Omental fat pad (tissue), 3 donors: ENCODE measurements at regions not wholly inside any gene's neighbourhood (a gene's known extent, or its start where the extent isn't known, plus 50 kb on each side); places are given as distances from the start of the nearest gene placed in this dataset.

Experiments
- ATAC-seq: fragments of 150-250 bp; one replicate; pipeline ENCODE4 v1.9.1; 2016; ENCODE audit warnings: mild to moderate bottlenecking, moderate library complexity; ENCODE audit not compliant: low FRiP score
- DNase-seq: peaks from one replicate; pipeline ENCODE4 v3.0.0-alpha.2; 2019; ENCODE audit warnings: low spot score
- TF ChIP-seq, protein P1 (sequence below), 3 donors: fragments of 450-650 bp; IDR thresholded peaks; one replicate each; pipeline ENCODE4 v1.5.1; 2016 to 2017; ENCODE audit warnings: antibody characterized with exemption in 3 of 3, mild to moderate bottlenecking in 3 of 3, moderate library complexity in 2 of 3

DNA sequence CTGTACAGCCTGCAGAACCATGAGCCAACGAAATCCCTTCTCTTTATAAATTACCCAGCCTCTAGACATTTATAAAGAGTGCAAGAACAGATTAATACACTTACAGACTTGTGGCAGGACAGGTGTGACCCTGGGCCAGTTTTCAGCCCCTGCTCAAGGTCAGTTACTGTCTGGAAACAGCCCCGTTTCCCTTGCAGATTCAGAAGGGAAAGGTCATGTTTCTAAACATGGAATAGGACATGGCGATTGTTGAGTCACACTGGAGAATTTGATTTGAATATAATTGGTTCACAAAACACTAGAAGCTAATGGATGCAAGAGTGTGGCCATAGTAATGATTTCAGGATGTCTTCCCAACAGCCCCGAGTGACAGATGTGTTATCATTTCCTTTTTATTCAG, 248.8 kb downstream of the DLL1 start:
- TF ChIP-seq, protein P1, sequence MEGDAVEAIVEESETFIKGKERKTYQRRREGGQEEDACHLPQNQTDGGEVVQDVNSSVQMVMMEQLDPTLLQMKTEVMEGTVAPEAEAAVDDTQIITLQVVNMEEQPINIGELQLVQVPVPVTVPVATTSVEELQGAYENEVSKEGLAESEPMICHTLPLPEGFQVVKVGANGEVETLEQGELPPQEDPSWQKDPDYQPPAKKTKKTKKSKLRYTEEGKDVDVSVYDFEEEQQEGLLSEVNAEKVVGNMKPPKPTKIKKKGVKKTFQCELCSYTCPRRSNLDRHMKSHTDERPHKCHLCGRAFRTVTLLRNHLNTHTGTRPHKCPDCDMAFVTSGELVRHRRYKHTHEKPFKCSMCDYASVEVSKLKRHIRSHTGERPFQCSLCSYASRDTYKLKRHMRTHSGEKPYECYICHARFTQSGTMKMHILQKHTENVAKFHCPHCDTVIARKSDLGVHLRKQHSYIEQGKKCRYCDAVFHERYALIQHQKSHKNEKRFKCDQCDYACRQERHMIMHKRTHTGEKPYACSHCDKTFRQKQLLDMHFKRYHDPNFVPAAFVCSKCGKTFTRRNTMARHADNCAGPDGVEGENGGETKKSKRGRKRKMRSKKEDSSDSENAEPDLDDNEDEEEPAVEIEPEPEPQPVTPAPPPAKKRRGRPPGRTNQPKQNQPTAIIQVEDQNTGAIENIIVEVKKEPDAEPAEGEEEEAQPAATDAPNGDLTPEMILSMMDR (IDR thresholded peaks at IDR 0.05), result no peak
- DNase-seq (no peak), ATAC-seq (no peak)

DNA sequence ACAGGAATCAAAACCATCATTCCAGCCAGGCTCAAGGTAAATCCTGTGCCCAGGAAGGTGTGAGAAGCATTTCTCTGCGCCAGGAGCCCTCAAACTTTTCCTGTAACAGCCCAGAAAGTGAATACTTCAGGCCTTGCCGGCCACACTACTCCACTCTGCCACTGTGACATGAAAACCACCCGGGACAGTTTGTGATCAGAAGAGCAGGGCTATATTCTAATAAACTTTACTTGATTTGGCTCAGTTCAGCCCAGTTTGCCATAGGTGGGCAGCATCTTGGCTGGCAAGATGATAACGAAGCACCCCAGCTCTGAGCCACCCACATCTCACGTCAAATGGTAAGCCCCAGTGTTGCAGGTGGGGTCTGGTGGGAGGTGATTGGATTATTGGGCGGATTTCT, 249.4 kb downstream of the DLL1 start:
- TF ChIP-seq, protein P1 (IDR thresholded peaks at IDR 0.05), result no peak
- DNase-seq (no peak), ATAC-seq (no peak)

DNA sequence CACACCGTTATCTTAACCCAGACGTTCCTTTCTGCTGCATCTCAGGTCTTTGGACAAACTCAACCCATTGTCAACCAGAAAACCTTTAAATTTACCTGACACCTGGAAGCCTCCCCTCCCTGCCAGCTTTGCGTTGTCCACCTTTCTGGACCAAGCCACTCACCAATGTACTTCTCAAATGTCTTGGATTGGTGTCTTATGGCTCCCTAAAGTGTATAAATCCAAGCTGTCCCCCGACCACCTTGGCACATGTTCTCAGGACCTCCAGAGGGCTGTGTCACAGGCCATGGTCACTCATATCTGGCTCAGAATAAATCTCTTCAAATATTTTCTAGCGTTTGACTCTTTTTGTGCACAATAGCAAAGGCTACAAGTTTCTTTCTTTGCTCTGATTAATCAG, 250.0 kb downstream of the DLL1 start:
- DNase-seq, result no peak
- TF ChIP-seq, protein P1 (IDR thresholded peaks at IDR 0.05), result no peak
- no peak for ATAC-seq

DNA sequence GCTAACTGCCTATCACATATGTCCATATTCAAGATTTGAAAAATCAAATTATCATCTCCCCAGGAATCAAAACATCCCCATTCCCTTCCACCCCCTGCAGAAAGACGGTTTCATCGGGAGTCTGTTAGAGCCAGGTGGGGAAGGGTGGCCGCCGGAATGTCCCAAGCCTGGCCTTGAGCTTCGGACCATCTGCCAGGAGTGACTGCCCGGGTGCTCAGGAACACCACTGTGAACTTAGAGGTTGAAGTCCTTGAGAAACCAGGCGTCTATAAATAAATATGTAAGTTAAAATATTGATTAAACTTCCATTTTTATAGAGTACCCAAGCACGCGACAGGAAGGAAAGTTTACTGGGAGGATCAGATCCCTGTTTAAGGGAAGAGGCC, 250.8 kb downstream of the DLL1 start:
- TF ChIP-seq, protein P1 (IDR thresholded peaks at IDR 0.05), result no peak
- DNase-seq, result no peak
- no peak for ATAC-seq

DNA sequence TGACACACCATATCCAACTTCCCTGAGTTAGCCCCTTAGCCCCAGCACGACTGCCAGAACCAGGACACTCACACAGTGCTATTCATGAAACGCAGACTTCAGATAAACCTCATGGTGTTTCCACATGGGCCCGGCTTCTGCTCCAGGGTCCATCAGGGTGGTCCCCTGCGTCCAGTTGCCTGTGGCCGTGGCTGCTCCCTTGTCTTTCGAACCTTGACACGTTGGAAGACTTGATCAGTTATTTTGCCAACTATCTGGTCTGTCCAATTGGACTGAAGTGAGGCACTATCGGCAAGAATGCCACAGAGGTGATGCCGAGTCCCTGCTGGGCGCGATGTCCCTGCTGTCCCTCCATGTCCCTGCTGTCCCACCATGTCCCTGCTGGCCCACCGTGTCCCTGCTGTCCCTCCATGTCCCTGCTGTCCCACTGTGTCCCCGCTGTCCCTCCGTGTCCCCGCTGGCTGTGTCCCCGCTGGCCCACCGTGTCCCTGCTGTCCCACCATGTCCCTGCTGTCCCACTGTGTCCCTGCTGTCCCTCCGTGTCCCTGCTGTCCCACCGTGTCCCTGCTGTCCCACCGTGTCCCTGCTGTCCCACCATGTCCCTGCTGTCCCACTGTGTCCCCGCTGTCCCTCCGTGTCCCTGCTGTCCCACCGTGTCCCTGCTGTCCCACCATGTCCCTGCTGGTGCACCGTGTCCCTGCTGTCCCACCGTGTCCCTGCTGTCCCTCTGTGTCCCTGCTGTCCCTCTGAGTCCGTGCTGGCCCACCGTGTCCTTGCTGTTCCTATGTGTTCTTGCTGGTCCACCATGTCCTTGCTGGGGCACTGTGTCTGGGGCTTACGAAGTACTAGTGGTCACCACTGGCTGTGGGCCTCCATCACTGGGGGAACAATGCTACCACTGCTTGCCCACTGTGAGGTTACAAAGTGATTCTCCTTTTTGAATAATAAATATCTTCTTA, 251.4 kb downstream of the DLL1 start:
- TF ChIP-seq, protein P1 (IDR thresholded peaks at IDR 0.05), result no peak
- DNase-seq (no peak), ATAC-seq (no peak)

DNA sequence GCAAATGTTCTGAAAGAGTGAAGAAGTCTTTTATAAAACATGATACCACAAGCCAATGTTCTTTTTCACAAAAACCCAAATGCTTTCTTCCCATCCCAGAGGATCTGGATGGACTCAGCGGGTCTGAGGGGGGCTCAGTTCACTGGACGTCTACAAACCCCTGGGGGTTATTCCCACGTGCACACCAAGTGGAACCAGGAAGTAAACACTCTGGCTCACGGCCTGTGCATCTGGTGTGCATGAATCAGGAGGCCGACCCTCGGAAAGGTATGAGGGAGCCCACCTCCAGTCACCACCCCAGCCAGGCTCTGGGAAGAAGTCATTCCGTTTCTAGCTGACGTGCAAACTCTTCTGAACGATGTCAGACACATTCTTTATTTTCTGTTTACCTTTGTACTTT, 252.2 kb downstream of the DLL1 start:
- ATAC-seq, result no peak
- TF ChIP-seq, protein P1 (IDR thresholded peaks at IDR 0.05), result no peak
- no peak for DNase-seq

DNA sequence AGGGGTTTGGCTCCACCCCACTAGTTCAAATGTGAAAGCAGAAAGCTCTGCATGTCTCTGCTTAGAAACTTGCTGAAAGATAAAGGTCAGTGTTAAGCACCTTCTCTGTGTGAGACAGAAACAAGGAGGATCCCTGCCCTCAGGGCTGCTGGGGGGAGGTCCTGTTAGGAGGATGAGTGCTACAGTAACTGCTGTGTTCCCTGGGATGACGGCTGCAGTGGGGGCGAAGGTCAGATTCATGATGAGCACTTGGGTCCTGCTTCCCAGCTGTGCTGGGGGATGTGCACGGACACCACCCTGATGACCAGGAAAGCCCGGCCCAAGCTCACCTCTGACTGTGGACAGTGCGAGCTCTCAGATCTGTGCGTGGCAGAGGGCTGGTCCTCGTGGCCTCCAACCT, 252.6 kb downstream of the DLL1 start:
- TF ChIP-seq, protein P1 (IDR thresholded peaks at IDR 0.05), result no peak
- DNase-seq (no peak), ATAC-seq (no peak)
